ENCODE measurements at regions not wholly inside any gene's neighbourhood (a gene's known extent, or its start where the extent isn't known, plus 50 kb on each side); places are given as distances from the start of the nearest gene placed in this dataset.

- no peak for TF ChIP-seq CREB5 (CRISPR knock-in tag; IDR thresholded peaks at IDR 0.05; ENCODE audit: low read depth)
- no peak for TF ChIP-seq OSR1 (CRISPR knock-in tag; IDR thresholded peaks at IDR 0.05)
- no peak for TF ChIP-seq ZFP30 (CRISPR knock-in tag; IDR thresholded peaks at IDR 0.05)
- TF ChIP-seq TOX (CRISPR knock-in tag; IDR thresholded peaks at IDR 0.05; ENCODE audit: borderline replicate concordance), result no peak
- TF ChIP-seq RARB (CRISPR knock-in tag; IDR thresholded peaks at IDR 0.05), result no peak
- TF ChIP-seq PATZ1 (CRISPR knock-in tag; IDR thresholded peaks at IDR 0.05; ENCODE audit: borderline replicate concordance), result no peak
- no peak for TF ChIP-seq TSHZ2 (CRISPR knock-in tag; IDR thresholded peaks at IDR 0.05)
- TF ChIP-seq ZNF565 (CRISPR knock-in tag; conservative IDR thresholded peaks at IDR 0.05; ENCODE audit: low read depth), result no peak
- no peak for TF ChIP-seq POU6F1 (CRISPR knock-in tag; IDR thresholded peaks at IDR 0.05; ENCODE audit: borderline replicate concordance, low read depth)
- TF ChIP-seq PPARA (CRISPR knock-in tag; IDR thresholded peaks at IDR 0.05; ENCODE audit: borderline replicate concordance), result no peak
- no peak for TF ChIP-seq GLIS3 (CRISPR knock-in tag; IDR thresholded peaks at IDR 0.05)
- no peak for TF ChIP-seq BACH2 (CRISPR knock-in tag; IDR thresholded peaks at IDR 0.05; ENCODE audit: borderline replicate concordance)
- TF ChIP-seq CSRNP3 (CRISPR knock-in tag; IDR thresholded peaks at IDR 0.05), result no peak
Measured at GRCh38 chr6:11311970-11312369, 79.5 kb upstream of the NEDD9 start.
